22Rv1 (cell line): ENCODE measurements at regions not wholly inside any gene's neighbourhood (a gene's known extent, or its start where the extent isn't known, plus 50 kb on each side); places are given as distances from the start of the nearest gene placed in this dataset.
"Not testable (repeated sequence)": the region's sequence is repeated elsewhere in the genome, so short reads cannot be mapped to it uniquely, and the experiment has no call there.

Experiments used
- H3K27ac ChIP-seq: fragments of 450-650 bp; 2 replicates; pipeline ENCODE4 v1.5.1; 2017
- ZFX ChIP-seq: fragments of 450-650 bp; IDR thresholded peaks from 2 replicates; pipeline ENCODE4 v1.6.1; 2017; ENCODE audit warnings: antibody characterized with exemption, borderline replicate concordance
- TF ChIP-seq, protein P1 (sequence below): fragments of 450-650 bp; IDR thresholded peaks from 2 replicates; pipeline ENCODE4 v1.5.1; 2017; ENCODE audit warnings: mild to moderate bottlenecking

DNA sequence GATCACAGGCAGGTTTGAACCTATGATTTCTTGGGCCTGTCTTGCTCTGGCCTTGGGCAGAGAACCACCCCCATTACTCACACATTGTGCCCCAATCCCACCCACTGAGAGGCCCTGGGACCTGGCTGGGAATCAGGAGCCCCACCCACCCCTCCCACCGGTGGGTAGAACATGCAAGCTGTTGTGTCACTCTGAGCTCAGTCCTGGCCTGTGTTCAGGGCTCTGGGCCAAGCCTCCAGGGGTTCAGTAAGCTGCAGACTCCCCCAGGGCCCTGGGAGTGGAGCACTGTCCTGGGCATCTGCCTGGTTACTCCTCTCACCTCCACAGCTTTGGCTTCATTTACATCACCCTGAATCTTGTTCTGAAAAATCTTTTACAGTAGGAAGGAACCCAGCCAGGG lies 270.5 kb downstream of the RRAGC start:
- TF ChIP-seq ZFX = no peak
- TF ChIP-seq, protein P1, sequence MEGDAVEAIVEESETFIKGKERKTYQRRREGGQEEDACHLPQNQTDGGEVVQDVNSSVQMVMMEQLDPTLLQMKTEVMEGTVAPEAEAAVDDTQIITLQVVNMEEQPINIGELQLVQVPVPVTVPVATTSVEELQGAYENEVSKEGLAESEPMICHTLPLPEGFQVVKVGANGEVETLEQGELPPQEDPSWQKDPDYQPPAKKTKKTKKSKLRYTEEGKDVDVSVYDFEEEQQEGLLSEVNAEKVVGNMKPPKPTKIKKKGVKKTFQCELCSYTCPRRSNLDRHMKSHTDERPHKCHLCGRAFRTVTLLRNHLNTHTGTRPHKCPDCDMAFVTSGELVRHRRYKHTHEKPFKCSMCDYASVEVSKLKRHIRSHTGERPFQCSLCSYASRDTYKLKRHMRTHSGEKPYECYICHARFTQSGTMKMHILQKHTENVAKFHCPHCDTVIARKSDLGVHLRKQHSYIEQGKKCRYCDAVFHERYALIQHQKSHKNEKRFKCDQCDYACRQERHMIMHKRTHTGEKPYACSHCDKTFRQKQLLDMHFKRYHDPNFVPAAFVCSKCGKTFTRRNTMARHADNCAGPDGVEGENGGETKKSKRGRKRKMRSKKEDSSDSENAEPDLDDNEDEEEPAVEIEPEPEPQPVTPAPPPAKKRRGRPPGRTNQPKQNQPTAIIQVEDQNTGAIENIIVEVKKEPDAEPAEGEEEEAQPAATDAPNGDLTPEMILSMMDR = no peak
- H3K27ac ChIP-seq = no peak overlapping the region

DNA sequence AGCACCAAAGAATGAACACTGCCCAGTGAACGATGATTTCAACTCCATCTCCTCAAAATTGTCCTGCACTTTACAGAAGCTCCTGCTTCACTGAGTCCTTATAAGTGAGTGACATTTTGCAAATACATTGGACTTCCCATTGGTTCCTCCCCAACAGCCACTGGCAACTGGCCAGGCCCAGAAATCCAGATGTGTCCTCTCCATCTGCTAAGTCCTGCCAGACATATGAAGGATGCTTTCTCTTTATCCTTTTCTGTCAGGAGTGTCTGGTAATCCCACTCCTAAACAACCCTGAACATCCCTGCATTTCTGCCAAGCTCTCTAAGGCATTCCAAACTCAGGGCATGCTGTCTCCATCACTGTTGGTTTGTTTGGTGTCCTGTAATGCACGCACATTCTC lies 271.8 kb downstream of the RRAGC start:
- H3K27ac ChIP-seq = no peak overlapping the region
- TF ChIP-seq ZFX = no peak
- TF ChIP-seq, protein P1 = no peak

DNA sequence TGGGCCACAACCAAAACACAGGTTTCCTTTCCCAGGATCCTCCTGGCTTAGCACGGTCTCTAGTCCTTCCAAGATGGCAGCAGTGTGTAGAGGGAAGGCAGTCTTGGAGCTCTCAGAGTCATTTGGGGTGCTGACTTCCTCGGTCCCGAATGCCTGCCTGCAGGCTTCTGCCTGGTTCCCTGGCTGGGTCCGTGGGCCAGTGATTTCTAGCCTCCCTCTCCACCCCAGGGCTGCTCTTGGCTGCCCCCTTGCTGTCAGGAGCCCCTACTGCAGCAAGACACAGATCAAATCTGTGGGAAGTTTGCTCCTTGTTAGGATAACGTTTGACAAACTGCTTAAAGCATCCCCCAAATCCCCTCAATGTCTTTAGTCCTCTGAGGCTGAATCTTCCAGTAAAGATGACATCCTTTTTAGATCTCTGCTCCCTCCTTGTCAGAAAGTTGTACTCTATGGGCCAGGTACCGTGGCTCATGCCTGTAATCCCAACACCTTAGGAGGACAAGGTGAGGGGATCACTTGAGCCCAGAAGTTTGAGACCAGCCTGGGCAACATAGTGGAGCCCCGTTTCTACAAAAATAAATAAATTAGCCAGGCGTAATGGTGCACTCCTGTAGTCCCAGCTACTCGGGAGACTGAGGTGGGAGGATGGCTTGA lies 272.5 kb downstream of the RRAGC start:
- TF ChIP-seq, protein P1 = peak; percentile 97
- TF ChIP-seq ZFX = no peak
- H3K27ac ChIP-seq = no peak overlapping the region

DNA sequence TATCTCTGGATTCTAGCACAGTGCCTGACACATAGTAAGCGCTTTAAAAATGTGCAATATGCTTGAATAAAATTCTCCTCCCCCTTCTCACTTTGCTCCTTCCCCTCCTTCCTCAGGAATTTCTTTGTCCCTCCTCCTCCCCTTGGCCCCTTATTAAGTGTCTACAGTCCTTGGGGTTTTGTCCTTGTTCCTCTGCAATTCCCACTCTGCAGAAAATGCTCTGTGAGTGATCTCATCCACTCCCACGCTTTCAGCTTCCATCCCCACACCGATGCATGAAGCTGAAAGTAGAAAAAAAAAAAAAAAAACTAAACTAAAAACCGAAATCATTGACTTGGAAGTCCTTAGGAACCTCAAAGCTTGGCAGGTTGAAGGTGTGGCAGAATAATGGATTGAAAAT lies 273.6 kb downstream of the RRAGC start:
- TF ChIP-seq ZFX = no peak
- TF ChIP-seq, protein P1 = no peak
- no peak overlapping the region for H3K27ac ChIP-seq

DNA sequence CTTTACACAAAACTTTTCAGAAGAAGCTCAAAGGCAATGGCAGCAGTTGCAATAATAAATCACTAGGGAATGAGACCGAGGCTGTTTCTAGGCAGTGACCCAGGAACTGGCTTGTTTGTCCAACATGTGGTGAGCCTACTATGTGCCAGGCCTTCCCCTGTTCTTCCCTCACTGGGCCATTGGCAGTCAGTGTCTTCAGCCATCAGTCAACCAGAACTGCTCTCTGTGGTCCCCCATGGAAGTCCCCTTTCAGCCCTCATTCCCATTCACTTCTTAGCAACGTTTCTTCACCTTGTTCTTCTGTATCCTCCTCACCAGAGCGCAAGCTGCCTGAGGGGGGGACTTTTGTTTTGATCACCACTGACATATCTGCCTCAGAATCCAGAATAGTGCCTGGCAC lies 274.1 kb downstream of the RRAGC start:
- no peak overlapping the region for H3K27ac ChIP-seq
- TF ChIP-seq, protein P1 = no peak

DNA sequence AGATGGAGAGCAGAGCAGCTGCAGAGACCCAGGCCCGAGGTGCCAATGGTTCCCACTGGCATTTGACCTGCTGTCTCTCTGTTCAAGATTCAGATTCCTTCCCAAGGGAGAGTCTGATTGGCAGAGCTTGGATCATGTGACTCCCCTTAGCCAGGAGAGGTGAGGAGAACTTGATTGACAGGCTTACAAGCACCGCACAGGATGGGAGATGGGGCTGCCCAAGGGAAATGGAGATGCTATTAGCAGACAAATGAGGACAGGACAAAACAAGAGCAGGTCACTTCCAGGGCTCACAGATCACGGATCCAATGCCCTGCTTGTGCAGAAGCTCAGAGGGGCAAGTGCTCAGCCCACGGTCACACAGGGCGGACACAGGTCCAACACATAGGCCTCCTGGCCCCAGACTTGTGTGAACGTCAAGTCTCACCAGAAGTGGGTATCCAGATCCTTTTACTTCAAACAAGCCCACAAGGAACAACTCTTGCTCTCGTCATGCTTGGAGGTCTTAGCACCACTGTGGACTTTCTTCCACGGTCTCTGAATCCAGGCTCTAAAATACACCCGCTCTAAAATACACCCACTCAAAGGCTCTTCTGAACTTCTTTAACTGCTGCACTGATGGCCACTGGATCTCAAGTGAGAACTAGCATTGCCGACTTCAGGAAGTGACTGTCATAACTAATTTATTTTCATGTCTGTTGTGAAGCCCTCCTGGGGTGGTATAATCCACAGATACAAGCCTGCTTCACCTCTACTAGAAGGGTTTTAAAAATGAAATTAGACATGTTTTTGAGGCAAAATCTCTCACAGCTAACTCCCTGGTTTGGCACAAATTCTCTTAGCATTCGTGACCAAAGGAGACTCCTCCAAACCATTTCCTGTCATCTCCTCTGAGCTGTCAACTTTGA lies 274.9 kb downstream of the RRAGC start:
- no peak overlapping the region for H3K27ac ChIP-seq
- TF ChIP-seq ZFX = no peak
- TF ChIP-seq, protein P1 = no peak

DNA sequence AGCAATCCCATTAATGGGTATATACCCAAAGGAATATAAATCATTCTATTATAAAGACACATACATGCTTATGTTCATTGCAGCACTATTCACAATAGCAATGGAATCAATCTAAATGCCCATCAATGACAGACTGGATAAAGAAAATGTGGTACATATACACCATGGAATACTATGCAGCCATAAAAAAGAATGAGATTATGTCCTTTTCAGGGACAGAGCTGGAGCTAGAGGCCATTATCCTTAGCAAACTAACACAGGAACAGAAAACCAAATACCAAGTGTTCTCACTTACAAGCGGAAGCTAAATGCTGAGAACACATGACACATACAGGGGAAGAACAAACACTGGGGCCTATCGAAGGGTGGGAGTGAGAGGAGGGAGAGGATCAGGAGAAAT lies 276.3 kb downstream of the RRAGC start:
- not testable (repeated sequence) for H3K27ac ChIP-seq
